ENCODE measurements at regions not wholly inside any gene's neighbourhood (a gene's known extent, or its start where the extent isn't known, plus 50 kb on each side); places are given as distances from the start of the nearest gene placed in this dataset.

DNA sequence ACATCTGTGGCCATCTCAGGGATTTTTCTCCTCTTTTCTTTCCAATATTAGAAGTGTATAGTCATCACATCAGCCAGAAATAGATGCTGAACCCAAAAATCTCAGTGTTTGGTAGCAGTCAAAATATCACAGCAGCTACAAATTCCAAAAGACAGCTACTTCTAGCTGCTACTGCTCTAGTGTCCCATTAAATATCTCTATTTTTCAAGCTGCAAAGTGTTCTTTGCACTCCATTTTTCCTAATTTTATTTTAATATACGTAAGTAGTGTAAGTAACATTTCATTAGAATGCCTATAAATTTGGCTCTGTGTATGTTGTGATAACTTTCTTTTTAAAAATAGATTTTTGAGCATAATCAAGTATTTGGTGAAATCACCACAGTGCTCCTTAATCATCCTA lies 967.3 kb downstream of the BCL11A start:
- no peak overlapping the region for H3K4me3 Mint-ChIP-seq
- no peaks in the 10 kb centered on the region for H3K9me3 Mint-ChIP-seq
- no peaks in the 10 kb centered on the region for H3K36me3 Mint-ChIP-seq (ENCODE audit: insufficient read depth)
- DNase-seq (no peak), ATAC-seq (no peak)
- no peaks in the 10 kb centered on the region for H3K4me1 Mint-ChIP-seq (ENCODE audit: low read depth)
- H3K27me3 Mint-ChIP-seq (ENCODE audit: low read depth), result no peaks in the 10 kb centered on the region

GRCh38 chr2:59585655-59586054 lies 967.8 kb downstream of the BCL11A start:
- Mint-ChIP-seq H3K36me3 (ENCODE audit: insufficient read depth) (no peaks in the 10 kb centered on the region), H3K27me3 (ENCODE audit: low read depth) (no peaks in the 10 kb centered on the region), H3K4me3 (no peak overlapping the region), H3K9me3 (no peaks in the 10 kb centered on the region), H3K4me1 (ENCODE audit: low read depth) (no peaks in the 10 kb centered on the region)
- no peak for DNase-seq
- ATAC-seq, result no peak

DNA sequence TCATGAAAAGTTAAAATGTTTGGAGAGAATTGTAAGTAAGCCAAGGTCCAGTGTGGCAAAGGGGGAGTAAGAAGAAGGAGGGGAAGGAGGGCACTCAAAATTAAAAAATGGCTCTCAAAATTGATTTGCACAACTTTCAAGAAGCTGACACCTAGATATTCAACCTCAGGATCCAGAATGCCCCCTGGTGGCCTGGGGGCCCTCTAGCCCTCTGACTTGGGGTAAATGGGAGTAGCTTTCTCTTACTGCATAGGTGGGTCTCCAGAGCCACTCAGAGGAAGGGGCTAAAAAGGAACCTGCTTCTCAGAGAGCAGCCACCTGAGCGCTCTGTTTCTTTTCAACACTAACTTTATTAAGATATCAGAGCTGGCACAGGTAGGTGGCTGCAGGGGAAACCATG lies 968.5 kb downstream of the BCL11A start:
- ATAC-seq (no peak), DNase-seq (no peak)
- H3K36me3 Mint-ChIP-seq (ENCODE audit: insufficient read depth), result no peaks in the 10 kb centered on the region
- no peaks in the 10 kb centered on the region for H3K9me3 Mint-ChIP-seq
- no peaks in the 10 kb centered on the region for H3K27me3 Mint-ChIP-seq (ENCODE audit: low read depth)
- no peak overlapping the region for H3K4me3 Mint-ChIP-seq
- no peaks in the 10 kb centered on the region for H3K4me1 Mint-ChIP-seq (ENCODE audit: low read depth)

DNA sequence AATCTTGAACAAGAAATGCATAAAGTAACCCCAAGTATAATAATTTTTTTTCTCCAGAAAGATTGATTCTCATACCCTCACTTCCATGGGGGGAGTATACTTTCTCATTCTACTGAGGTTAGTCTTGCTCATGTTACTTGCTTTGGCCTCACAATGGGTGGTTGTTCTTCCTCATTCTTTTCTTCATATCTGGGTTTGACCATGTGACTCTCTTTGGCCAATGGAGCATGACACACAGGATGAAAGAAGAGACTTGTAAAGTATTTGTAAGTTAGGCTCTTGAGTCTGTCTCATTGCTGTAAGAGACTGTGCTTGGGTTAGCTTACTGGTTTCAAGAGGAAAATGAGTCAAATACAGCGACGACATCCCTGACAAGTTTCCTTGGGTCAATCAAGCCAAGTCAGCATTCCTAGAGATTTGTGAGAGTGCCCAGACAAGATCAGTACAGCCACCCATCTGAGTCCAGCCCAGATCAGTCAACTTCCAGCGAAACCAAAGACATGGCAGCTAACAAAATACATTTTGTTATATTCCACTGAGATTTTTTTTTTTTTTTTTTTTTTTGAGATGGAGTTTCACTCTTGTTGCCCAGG lies 970.2 kb downstream of the BCL11A start:
- no peaks in the 10 kb centered on the region for H3K9me3 Mint-ChIP-seq
- no peak overlapping the region for H3K4me3 Mint-ChIP-seq
- H3K4me1 Mint-ChIP-seq (ENCODE audit: low read depth), result no peaks in the 10 kb centered on the region
- DNase-seq, result no peak
- H3K36me3 Mint-ChIP-seq (ENCODE audit: insufficient read depth), result no peaks in the 10 kb centered on the region
- no peaks in the 10 kb centered on the region for H3K27me3 Mint-ChIP-seq (ENCODE audit: low read depth)
- ATAC-seq, result no peak

GRCh38 chr2:59578349-59578748 lies 975.1 kb downstream of the BCL11A start:
- no peaks in the 10 kb centered on the region for H3K36me3 Mint-ChIP-seq (ENCODE audit: insufficient read depth)
- H3K4me3 Mint-ChIP-seq, result no peak overlapping the region
- no peaks in the 10 kb centered on the region for H3K4me1 Mint-ChIP-seq (ENCODE audit: low read depth)
- H3K9me3 Mint-ChIP-seq, result no peaks in the 10 kb centered on the region
- DNase-seq, result no peak
- no peak for ATAC-seq
- H3K27me3 Mint-ChIP-seq (ENCODE audit: low read depth), result no peaks in the 10 kb centered on the region

GRCh38 chr2:59575191-59575590 lies 978.3 kb downstream of the BCL11A start:
- no peaks in the 10 kb centered on the region for H3K27me3 Mint-ChIP-seq (ENCODE audit: low read depth)
- H3K4me1 Mint-ChIP-seq (ENCODE audit: low read depth), result no peaks in the 10 kb centered on the region
- DNase-seq, result no peak
- ATAC-seq, result no peak
- no peaks in the 10 kb centered on the region for H3K36me3 Mint-ChIP-seq (ENCODE audit: insufficient read depth)
- H3K4me3 Mint-ChIP-seq, result no peak overlapping the region
- no peaks in the 10 kb centered on the region for H3K9me3 Mint-ChIP-seq

DNA sequence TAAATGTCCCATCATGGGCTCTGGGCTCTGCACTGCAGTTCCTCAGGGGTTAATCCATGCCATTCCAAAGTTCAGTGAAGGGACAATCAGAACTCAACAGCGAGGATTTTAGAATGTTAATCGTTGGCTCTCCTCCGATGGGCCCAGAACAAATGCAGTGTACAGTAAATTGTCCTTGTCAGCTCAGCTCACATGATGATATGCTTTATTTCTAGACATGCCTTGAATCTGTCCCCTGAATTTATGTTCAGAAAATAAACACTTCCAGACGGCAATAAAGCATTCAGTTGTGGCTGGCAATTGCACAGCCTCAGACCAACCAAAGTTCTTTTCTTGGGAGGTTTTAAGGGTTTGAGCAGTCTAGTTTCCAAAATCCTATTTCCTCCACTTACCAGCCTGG lies 981.2 kb downstream of the BCL11A start:
- H3K36me3 Mint-ChIP-seq (ENCODE audit: insufficient read depth), result no peaks in the 10 kb centered on the region
- no peaks in the 10 kb centered on the region for H3K9me3 Mint-ChIP-seq
- H3K4me3 Mint-ChIP-seq, result no peak overlapping the region
- no peaks in the 10 kb centered on the region for H3K27me3 Mint-ChIP-seq (ENCODE audit: low read depth)
- ATAC-seq (no peak), DNase-seq (no peak)
- H3K4me1 Mint-ChIP-seq (ENCODE audit: low read depth), result no peaks in the 10 kb centered on the region

- H3K9me3 Mint-ChIP-seq, result no peaks in the 10 kb centered on the region
- no peaks in the 10 kb centered on the region for H3K27me3 Mint-ChIP-seq (ENCODE audit: low read depth)
- no peaks in the 10 kb centered on the region for H3K36me3 Mint-ChIP-seq (ENCODE audit: insufficient read depth)
- H3K4me3 Mint-ChIP-seq, result no peak overlapping the region
- ATAC-seq, result no peak
- no peak for DNase-seq
- no peaks in the 10 kb centered on the region for H3K4me1 Mint-ChIP-seq (ENCODE audit: low read depth)
Measured at GRCh38 chr2:59570818-59571217, 982.6 kb downstream of the BCL11A start.

DNA sequence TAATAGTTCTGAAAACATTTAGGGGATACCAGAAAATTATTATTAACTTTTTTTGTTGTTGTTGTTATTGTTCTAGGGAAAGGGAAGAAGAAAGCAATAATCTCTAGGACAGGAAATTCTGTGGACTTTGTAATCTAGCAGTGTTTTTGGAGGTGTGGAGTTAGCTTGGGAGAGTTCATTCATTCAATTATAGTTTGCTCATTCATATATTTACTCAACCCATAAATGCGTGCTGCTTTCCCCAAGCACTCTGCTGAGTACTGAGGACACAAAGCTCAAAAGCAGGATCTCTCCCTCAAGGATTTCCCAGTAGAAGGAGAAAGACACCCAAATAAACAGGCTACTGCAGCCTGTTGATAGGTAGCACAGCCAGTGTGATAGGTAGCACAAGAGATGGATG lies 984.3 kb downstream of the BCL11A start:
- DNase-seq (no peak), ATAC-seq (no peak)
- Mint-ChIP-seq H3K4me1 (ENCODE audit: low read depth) (no peaks in the 10 kb centered on the region), H3K9me3 (no peaks in the 10 kb centered on the region), H3K27me3 (ENCODE audit: low read depth) (no peaks in the 10 kb centered on the region), H3K4me3 (no peak overlapping the region), H3K36me3 (ENCODE audit: insufficient read depth) (no peaks in the 10 kb centered on the region)

- DNase-seq (no peak), ATAC-seq (no peak)
- Mint-ChIP-seq H3K36me3 (ENCODE audit: insufficient read depth) (no peaks in the 10 kb centered on the region), H3K27me3 (ENCODE audit: low read depth) (no peaks in the 10 kb centered on the region), H3K4me1 (ENCODE audit: low read depth) (no peaks in the 10 kb centered on the region), H3K9me3 (no peaks in the 10 kb centered on the region), H3K4me3 (no peak overlapping the region)
Measured at GRCh38 chr2:59568461-59568860, 985.0 kb downstream of the BCL11A start.

DNA sequence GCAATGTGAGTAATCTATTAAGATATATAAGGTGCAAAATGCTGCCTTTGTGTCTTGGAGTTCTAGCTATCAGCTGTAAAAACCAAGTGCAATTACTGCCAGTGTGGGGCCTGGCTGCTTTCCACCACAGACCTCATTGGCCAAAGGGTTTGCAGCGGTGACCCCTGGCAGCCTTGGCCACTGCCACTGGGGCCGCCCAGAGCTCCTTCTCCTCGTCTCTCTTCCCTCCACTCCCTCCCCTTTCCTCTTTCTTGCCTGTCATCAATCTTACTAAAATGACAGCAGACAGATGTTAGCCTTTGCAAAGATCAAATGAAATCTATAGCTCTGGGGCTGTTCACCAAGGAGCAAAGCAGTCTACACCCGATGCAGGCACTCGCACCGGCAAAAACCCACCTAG lies 986.3 kb downstream of the BCL11A start:
- Mint-ChIP-seq H3K9me3 (no peaks in the 10 kb centered on the region), H3K4me1 (ENCODE audit: low read depth) (no peaks in the 10 kb centered on the region), H3K4me3 (no peak overlapping the region), H3K36me3 (ENCODE audit: insufficient read depth) (no peaks in the 10 kb centered on the region), H3K27me3 (ENCODE audit: low read depth) (no peaks in the 10 kb centered on the region)
- DNase-seq (no peak), ATAC-seq (no peak)

DNA sequence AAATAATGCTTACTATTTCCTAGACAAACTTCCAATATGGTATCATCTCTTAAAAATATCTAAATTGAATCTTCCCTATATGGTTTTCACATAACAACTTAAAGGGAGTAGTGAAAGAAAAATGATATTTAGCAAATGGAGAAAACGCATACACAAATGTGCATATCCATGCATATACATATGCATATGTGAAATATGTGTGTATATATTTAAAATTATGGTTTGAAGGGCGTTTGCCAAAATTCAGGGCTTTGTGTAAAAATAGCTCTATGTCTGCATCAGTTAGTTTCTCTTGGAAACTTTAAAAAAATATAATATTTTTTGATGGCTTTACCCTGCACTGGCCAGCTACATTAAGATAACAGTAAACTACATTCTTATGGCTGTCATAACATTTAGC lies 986.7 kb downstream of the BCL11A start:
- DNase-seq (no peak), ATAC-seq (no peak)
- H3K36me3 Mint-ChIP-seq (ENCODE audit: insufficient read depth), result no peaks in the 10 kb centered on the region
- H3K9me3 Mint-ChIP-seq, result no peaks in the 10 kb centered on the region
- H3K4me1 Mint-ChIP-seq (ENCODE audit: low read depth), result no peaks in the 10 kb centered on the region
- no peaks in the 10 kb centered on the region for H3K27me3 Mint-ChIP-seq (ENCODE audit: low read depth)
- H3K4me3 Mint-ChIP-seq, result no peak overlapping the region

- Mint-ChIP-seq H3K9me3 (peaks cover 3% of the 10 kb centered on the region), H3K4me3 (no peak overlapping the region)
- ATAC-seq, result no peak
Measured at GRCh38 chr2:59561281-59561680, 992.2 kb downstream of the BCL11A start.

GRCh38 chr2:59560769-59561168 lies 992.7 kb downstream of the BCL11A start:
- Mint-ChIP-seq H3K27me3 (ENCODE audit: low read depth) (no peaks in the 10 kb centered on the region), H3K4me3 (no peak overlapping the region), H3K36me3 (ENCODE audit: insufficient read depth) (no peaks in the 10 kb centered on the region), H3K9me3 (peaks cover 3% of the 10 kb centered on the region), H3K4me1 (ENCODE audit: low read depth) (no peaks in the 10 kb centered on the region)
- DNase-seq (no peak), ATAC-seq (no peak)

More at GRCh38 chr2:59561281-59561680, 992.2 kb downstream of the BCL11A start:
- H3K36me3 Mint-ChIP-seq (ENCODE audit: insufficient read depth), result no peaks in the 10 kb centered on the region
- H3K27me3 Mint-ChIP-seq (ENCODE audit: low read depth), result no peaks in the 10 kb centered on the region
- DNase-seq, result no peak
- H3K4me1 Mint-ChIP-seq (ENCODE audit: low read depth), result no peaks in the 10 kb centered on the region

DNA sequence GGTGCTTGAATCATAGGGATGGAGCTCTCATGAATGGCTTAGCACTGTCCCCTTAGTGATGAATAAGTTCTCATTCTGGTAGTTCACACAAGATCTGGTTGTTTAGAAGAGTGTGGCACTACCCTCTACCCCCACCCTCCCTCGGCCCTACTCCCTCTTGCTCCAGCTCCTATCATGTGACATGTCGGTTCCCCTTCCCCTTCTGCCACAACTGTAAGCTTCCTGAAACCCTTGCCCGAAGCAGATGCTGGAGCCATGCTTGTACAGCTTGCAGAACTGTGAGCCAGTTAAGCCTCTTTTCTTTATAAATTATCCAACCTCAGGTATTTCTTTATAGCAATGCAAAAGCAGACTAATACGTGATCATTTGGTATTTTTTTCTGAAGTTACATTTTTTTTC lies 1012.6 kb downstream of the BCL11A start:
- Mint-ChIP-seq H3K9me3 (peaks cover 5% of the 10 kb centered on the region), H3K4me3 (no peak overlapping the region), H3K27me3 (ENCODE audit: low read depth) (no peaks in the 10 kb centered on the region), H3K4me1 (ENCODE audit: low read depth) (no peaks in the 10 kb centered on the region), H3K36me3 (ENCODE audit: insufficient read depth) (no peaks in the 10 kb centered on the region)
- DNase-seq (no peak), ATAC-seq (no peak)

DNA sequence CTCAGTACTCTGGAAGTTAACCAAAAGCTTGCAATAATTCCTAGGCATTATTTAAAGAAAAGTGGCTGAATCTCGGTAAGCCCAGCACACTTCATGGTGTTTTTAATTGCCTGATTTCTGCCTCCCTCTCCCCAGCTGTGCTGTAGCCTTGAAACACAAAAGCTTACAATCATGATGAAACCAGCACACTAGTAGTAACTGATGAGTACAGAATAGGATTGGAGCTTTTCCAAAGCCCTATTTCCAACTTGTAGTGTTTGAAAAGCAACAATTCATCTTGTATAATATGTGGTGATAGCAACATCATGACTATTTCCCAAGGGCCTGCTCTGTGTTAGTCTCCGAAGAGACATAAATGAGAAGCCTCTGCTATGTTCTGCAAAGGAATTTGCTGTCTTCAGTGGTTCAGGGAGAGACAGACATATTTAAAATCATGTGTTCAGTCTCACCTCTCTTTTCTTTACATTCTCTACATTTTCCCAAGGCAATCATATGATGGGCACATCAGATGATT lies 1015.0 kb downstream of the BCL11A start:
- DNase-seq, result no peak
- ATAC-seq, result no peak
- H3K36me3 Mint-ChIP-seq (ENCODE audit: insufficient read depth), result no peaks in the 10 kb centered on the region
- peaks cover 5% of the 10 kb centered on the region for H3K9me3 Mint-ChIP-seq
- no peaks in the 10 kb centered on the region for H3K4me1 Mint-ChIP-seq (ENCODE audit: low read depth)
- no peaks in the 10 kb centered on the region for H3K27me3 Mint-ChIP-seq (ENCODE audit: low read depth)
- H3K4me3 Mint-ChIP-seq, result no peak overlapping the region

Measured in activated T-cell treated with anti-CD3 and anti-CD28 coated beads, Interleukin-2, amount 50 U/mL, for 4 hours (primary cell).